HG03060 (cell line): ENCODE measurements at regions not wholly inside any gene's neighbourhood (a gene's known extent, or its start where the extent isn't known, plus 50 kb on each side); places are given as distances from the start of the nearest gene placed in this dataset.
"Not testable (repeated sequence)": the region's sequence is repeated elsewhere in the genome, so short reads cannot be mapped to it uniquely, and the experiment has no call there.

Experiments used
- ATAC-seq: cut with Tn5 transposase; IDR thresholded peaks from one replicate; pipeline ENCODE4 v1.9.1; 2021; ENCODE audit warnings: low read depth, moderate number of reproducible peaks; ENCODE audit not compliant: unreplicated experiment

DNA sequence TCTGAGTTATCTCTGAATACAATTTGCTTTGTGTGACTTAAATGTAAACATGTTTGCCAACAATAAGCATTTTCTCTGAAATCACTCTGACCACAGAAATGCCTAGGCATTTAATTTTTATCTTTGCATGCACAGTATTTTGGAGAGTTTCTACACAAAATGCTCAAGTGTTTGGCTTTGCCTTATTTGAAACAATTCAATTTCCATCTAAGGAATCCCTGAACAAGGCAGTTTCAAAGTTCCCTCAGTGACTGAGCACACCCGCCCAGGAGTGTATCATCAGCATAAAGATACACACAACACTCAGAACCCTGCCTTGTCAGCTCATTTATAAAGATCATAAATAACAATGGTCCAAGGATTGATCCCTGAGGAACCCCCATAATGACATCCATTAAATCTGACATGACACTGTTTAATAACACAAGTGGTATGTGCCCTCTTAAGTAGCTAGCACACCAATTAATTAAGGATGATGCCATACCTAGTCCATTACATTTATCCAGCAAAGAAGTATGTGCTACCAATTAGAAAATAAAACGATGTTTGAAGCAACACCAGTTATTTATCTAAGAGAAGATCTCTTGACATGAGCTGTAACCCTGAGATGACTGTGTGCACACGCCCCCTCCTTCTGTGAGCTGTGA, 585.8 kb downstream of the ADGRL2 start:
- ATAC-seq = no peak

DNA sequence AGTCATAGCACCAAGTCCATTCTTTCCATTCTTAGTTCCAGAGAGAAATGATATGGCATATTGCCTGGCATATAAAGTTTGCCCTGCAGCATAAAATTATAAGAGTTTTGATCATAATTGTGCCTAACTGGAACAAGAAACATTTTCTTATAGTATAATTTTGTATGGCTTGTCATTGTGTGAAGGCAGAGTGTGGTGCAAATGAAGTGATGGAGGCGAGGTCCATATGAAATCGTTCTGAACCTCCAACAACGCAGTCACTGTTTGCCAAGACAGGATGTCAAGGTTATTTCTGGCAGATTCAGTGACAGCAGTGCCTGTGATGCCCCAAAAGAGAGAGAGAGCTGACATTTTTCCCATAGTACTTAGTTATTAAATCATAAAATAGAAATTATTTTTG, 584.0 kb downstream of the ADGRL2 start:
- no peak for ATAC-seq

DNA sequence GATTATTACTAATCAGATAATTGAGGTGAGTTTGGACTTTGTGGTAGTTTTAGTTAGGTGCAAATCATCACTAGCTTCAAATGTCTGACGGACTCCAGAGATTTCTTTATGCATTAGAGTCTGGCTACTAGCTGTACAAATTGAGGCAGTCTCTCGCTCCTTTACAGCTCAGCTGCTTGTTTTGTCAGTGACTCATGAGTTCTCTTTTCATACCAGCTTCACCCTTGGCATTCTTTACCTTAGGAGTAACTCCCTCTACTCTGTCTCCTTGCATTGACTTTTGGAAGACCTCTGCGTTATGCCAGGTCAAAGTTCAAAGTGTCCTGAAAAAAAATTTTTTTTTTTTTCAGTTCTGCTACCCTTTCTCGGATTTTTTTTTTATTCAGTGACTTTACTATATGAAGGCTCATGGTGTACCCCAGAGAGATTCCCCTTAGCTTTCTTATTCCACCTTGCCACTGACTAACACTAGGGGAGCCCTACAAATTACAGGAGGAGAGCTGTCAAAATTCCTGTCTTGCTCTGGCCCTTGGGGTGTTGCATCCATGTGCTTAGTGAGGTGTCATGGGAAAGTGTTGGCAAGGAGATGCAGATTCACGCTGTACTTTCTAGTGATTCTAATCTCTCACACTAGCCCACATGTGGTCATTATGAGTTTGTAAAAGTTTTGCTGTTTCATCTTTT, 576.6 kb downstream of the ADGRL2 start:
- no peak for ATAC-seq

DNA sequence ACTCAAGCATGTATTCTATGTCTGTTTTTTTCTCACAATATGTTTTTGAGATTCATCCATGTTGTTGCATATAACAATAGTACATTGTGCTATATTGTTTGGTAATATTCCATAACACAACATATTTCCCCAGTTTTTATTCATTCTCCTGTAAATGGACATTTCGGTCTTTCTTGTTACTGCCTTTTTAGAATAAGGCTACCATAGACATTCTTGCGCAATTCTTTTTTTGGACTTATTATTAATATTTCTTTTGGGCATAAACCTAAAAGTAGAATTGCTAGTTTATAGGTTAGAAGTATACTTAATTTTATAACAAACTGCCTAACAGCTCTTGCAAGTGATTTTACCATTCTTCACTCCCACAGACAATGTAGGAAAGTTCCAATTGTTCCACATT, 573.0 kb downstream of the ADGRL2 start:
- no peak for ATAC-seq

DNA sequence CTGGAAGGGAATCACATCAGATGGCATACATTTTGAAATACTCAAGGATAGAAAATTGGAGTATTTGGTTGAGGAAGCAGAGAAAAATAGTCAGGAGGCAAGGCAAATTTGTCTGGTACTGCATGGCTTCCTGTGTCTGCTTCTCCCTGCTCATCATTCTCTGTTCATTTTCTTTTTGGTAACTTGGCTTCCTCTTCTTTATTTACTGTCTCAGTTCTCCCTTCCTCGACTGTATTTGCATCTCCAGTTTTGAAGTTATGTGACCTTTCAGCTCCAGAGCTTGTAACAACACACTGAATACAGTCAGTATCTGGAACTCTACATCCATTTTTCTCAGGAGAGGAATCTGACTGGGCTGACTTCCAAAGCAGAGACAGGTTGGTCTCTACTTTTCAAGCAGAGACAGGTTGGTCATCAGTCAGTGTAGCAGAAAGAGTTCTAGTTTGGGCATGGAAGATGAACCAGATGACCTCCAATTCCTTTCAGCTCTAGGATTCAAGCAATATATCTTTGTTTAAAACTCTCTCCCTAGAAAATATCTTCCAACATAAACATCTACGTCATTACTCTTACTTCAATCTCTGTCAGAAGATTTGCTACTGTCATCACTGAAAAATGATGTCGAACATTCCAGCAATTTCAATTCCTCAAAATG, 571.2 kb downstream of the ADGRL2 start:
- no peak for ATAC-seq

DNA sequence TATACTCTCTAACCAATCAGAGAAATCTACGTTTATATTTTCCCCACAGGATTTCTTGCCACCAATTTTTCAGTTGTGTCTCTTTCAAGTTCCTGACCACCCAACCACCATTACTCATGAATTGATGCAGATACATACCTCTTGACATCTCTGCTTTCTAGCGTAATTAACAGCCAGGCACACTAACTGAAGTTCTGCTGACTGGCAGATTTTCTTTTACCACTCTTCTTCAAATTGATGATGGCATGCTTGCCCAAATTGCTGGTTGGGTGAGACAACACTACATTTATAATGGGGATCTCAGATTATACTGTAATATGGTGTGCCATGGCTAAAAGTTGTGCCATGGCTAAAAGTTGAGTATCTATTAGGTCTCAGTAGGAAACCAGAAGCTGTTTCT, 566.7 kb downstream of the ADGRL2 start:
- no peak for ATAC-seq

DNA sequence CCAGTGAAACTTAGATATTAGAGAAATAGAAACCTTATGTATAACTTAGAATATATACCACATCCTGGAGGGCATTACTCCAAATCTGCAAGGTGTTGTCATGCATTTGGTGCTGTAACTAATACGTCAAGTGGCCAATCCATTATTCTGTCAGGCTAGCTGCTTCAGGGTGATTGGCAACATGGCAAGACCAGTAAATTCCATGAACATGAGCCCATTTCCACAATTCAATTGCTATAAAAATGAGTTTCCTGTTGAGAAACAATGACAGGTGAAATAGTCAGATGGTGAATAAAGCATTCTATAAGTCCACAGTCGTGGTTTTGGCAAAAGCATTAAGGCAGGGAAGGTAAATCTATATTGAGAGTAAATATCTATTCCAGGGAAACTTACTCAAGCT, 566.0 kb downstream of the ADGRL2 start:
- ATAC-seq = no peak

DNA sequence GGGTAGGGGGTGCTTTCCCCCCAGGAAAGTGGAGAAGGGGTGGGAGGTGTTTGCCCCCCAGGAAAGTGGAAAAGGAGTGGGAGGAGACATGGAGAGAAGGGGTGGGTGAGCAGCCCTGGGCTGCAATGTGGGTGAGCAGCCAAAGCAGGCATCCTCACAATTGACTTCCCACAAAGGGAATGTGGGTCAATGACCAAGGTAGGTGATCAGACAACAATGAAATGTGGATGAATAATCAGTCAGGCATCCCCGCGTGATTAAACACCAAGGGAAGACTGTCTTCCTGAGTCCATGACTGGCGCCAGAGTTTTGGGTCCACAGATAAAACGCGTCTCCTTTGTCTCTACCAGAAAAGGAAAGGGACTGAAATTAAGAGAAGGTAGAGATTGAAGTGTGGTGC, 558.8 kb downstream of the ADGRL2 start:
- ATAC-seq = not testable (repeated sequence)

DNA sequence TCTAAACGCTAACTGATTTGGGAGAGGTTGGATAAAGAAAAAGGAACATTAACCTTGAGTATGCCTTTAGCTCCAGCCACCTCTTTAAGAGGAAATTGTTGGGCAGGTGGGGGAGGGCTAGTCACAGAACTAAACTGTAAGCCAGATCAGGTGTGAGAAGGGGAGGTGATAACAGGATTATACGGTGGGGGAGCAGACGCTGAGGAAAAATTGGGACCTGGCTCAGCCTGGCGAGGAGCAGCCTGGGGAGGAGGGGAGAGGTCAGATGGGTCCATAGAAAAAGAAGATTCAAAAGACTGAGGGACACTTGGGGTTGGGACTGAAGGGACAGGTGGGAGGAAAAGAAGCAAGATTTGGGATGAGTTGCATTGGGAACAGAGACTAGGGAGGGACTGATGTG, 558.0 kb downstream of the ADGRL2 start:
- ATAC-seq = not testable (repeated sequence)

DNA sequence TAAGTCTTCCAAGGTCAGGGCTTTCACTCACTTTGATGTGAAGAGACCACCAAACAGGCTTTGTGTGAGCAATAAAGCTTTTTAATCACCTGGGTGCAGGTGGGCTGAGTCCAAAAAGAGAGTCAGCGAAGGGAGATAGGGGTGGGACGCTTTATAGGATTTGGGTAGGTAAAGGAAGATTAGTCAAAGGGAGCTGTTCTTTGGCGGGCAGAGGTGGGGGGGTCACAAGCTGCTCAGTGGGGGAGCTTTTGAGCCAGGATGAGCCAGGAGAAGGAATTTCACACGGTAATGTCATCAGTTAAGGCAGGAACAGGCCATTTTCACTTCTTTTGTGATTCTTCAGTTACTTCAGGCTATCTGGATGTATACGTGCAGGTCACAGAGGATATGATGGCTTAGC, 553.8 kb downstream of the ADGRL2 start:
- ATAC-seq = not testable (repeated sequence)

DNA sequence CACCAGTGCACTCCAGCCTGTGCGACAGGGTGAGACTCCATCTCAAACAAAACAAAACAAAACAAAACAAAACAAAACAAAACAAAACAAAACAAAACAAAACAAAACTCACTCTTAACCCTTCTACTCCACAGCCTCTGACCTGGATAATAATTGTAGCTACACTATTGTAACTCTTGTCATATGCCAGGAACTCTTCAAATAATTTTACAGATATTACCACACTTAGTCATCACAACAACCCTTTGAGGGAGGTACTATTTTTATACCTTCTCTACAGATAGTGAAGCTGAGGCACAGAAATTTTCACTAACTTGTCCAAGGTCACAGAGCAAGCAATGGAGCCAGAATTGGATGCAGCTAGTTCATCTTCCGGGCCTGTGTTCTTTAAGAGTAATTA, 547.8 kb downstream of the ADGRL2 start:
- no peak for ATAC-seq

DNA sequence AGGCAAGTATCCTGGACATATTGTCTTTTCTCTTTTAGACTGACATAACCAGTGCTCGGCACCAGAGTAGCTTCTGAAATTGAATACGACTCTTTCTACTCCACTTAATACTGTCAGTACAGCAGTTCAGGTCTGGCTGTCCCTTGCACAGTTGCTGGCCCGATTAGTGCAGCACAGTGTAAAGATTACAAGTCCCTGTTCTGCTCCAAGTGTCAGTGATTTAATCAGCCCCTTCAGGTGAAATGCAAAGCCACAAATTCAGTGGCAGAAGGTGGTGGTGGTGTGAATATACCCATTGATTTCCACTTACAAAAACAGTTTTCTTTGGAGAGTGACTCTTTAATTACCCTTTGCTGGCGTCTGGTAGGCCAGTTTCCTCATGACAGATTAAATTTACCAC, 545.4 kb downstream of the ADGRL2 start:
- ATAC-seq = no peak

DNA sequence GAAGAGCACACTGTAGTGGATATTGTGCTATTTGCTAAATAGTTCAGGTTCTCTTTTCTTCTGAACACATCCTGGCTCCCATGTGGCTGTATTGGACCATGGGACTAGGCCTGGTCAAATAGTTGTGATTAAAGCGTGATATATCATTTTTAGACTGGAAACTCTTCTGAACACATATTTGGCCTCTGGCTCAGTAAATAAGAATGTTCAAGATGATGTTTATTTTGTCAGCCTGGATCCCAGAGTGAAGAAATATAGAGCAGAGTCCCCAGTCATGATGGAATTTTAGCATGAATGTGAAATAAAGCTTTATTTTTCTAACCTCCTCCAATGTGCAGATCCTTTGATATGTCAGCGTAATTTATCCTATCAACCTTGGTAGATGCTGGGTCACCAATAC, 542.6 kb downstream of the ADGRL2 start:
- no peak for ATAC-seq

DNA sequence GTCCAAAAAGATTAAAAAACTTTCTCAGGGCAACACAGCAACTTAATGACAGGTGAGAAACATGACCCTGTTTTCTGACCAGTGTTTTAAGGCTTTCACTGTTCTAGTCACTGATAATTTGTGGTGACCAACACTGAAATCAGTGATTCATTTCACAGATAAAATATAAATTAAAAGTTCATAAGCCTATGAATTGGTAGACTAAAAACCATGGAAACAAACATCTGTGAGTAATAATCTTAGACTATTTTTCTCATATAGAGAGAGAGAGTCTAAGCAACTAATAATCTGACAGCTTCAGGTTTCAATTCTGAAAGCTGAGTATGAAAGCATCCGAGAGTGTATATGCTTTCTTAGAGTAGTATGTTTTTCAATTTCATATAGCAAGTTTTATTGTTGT, 536.9 kb downstream of the ADGRL2 start:
- no peak for ATAC-seq

DNA sequence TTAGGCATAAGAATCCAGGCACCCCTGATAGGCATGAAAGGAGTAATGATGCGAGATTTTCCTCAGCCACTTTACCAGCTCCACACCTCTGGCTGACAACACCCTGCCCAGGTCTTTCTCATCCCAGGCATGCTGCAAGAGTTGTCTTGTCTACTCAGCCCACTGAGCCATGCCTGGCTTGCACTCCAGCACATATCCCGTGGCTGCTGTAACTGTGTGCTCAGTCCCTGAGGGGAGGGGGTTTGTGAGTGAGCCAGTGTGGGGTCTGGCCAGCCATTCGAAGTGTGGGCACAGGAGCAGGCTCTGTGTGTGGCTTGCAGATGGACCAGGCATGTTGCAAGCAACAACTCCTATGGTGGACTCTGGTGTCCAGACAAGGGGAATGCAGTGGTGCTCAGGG, 529.6 kb downstream of the ADGRL2 start:
- no peak for ATAC-seq

DNA sequence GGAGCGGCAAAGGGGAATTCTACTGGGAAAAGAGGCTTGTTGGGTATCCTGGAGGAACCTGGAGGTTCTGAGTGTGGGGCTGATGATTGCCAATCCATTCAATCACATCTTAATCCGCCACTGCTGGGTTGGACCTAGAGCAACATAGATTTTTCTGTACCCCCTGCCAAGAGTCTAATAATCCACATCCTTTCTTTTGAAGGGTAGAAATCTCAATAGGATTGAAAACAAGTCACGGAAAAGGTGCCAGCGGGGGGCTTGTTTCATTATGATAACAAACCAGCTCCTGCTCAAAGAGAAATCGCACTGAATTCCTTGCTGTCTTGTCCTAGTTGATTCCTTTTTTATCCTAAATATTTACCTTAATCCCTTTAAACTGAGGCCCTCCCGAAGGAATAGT, 528.5 kb downstream of the ADGRL2 start:
- no peak for ATAC-seq

DNA sequence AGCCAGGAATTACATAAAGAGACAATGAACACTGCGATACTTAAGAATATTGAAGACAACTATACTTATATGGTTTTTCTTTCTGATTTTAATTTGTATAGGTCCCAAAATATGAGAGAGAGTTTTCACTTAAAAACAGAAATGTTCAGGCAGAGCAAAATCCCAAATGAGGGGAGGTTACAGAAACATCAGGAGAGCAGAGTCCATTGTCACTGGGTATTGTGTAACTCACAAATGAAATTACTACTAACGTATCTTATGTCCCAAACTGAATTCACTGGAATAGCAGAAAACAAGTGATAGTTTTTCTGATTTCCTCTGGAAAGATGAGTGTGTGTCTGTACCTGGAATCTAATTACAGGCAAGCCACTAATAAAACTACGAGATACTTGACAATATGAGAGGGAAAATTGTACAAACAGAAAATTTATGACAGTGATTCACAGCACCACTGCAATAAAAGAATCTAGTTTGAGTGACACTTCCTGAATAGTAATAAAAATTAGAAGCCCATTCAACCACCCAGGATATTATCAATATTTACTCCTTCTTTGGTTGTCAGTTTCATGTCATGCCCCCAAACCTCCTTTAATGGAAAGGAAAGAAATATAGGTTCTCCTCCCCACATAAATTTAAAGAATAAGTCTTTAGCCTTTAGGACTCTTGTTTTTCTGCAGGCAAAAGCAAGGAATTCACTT, 522.6 kb downstream of the ADGRL2 start:
- no peak for ATAC-seq

DNA sequence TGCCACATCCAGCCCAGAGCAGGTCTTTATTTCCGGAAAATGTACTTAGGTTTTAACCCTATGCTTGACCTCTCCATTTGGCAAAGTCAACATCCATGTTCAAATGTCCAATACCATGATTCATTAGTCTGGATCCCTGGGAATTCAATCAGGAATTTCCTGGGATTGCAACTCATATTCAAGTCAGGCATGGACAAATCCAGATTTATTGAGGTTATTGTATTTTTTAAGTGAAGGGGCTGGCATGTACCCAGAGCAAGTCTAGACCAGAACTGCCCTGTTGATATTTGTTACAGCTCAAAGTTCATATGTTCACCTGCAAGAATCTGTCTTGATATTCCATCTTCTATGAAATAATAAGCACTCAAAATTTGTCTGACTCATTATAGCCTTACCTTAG, 521.1 kb downstream of the ADGRL2 start:
- no peak for ATAC-seq

DNA sequence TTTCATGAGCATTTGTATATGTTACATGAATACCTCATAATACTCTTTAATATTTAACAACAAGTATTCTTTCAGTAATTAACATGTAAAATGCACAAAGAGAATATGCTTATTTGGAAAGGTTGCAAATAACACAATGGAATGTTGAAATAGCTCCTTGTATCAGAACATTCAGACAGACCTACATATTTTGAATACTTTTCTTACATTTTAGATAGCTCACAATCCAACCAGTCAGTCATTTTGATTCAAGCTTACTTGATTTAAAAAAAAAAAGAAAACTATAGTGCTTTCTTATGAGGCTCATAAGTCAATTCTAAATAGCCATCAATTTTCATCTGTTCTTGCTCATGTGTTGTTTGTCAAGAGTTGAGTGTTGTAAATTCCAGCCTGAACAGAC, 518.8 kb downstream of the ADGRL2 start:
- no peak for ATAC-seq

DNA sequence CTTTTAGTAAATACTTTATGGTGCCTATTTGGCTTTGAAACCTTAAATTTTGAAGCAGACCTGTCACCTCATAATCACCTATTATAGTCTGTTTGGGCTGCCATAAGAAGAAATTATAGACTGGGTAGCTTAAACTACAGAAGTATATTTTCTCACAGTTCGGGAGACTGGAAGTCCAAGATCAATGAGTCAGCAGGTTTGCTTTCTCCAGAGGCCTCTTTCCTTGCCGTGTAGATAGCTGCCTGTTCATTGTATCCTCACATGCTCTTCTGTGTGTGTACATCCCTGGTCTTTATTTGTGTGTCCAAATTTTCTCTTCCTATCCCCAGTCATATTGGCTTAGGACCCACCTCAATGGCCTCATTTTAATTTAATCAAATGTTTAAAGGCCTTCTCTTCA, 518.2 kb downstream of the ADGRL2 start:
- ATAC-seq = no peak

DNA sequence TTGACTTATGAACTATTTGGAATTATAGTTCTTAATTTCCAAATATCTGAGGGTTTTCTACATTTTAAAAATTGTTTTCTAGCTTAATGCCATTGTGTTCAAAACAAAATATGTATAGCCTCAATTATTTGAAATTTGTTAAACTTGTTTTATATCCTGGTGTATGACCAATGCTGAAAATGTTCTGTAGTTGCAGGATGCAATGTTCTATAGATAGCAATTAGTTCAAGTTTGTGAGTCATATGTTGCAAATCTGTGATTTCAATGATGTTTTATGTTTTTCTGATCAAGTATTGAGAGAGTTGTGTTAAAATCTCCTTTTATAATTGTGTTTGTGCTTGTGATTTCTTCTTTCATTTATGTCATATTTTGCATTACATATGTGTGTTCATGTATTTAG, 517.5 kb downstream of the ADGRL2 start:
- ATAC-seq = no peak
